ENCODE measurements at regions not wholly inside any gene's neighbourhood (a gene's known extent, or its start where the extent isn't known, plus 50 kb on each side); places are given as distances from the start of the nearest gene placed in this dataset.
"Not testable (repeated sequence)": the region's sequence is repeated elsewhere in the genome, so short reads cannot be mapped to it uniquely, and the experiment has no call there.

- DNase-seq (ENCODE audit: low read depth) = no peak
These were observed 154.3 kb downstream of the RMST start for GRCh38 chr12:97616946-97617345.

- no peak for DNase-seq (ENCODE audit: low read depth)
These were observed 166.4 kb downstream of the RMST start for GRCh38 chr12:97628962-97629361.

- no peak for DNase-seq (ENCODE audit: low read depth)
These were observed 166.8 kb downstream of the RMST start for GRCh38 chr12:97629382-97629781.

GRCh38 chr12:97630356-97630755, 167.8 kb downstream of the RMST start:
- DNase-seq (ENCODE audit: low read depth) = no peak

- DNase-seq (ENCODE audit: low read depth) = no peak
These were observed 168.3 kb downstream of the RMST start for GRCh38 chr12:97630875-97631274.

GRCh38 chr12:97637770-97638169, 175.2 kb downstream of the RMST start:
- no peak for DNase-seq (ENCODE audit: low read depth)

- DNase-seq (ENCODE audit: low read depth) = no peak
These were observed 176.1 kb downstream of the RMST start for GRCh38 chr12:97638739-97639138.

GRCh38 chr12:97639702-97640101, 177.1 kb downstream of the RMST start:
- no peak for DNase-seq (ENCODE audit: low read depth)

- DNase-seq (ENCODE audit: low read depth) = no peak
These were observed 178.2 kb downstream of the RMST start for GRCh38 chr12:97640826-97641225.

GRCh38 chr12:97642911-97643310, 180.3 kb downstream of the RMST start:
- no peak for DNase-seq (ENCODE audit: low read depth)

GRCh38 chr12:97643924-97644323, 181.3 kb downstream of the RMST start:
- no peak for DNase-seq (ENCODE audit: low read depth)

- DNase-seq (ENCODE audit: low read depth) = no peak
These were observed 183.1 kb downstream of the RMST start for GRCh38 chr12:97645726-97646125.

- no peak for DNase-seq (ENCODE audit: low read depth)
These were observed 184.5 kb downstream of the RMST start for GRCh38 chr12:97647142-97647541.

GRCh38 chr12:97650242-97650641, 187.6 kb downstream of the RMST start:
- no peak for DNase-seq (ENCODE audit: low read depth)

- DNase-seq (ENCODE audit: low read depth) = not testable (repeated sequence)
These were observed 193.9 kb downstream of the RMST start for GRCh38 chr12:97656548-97656947.

- DNase-seq (ENCODE audit: low read depth) = no peak
These were observed 196.7 kb downstream of the RMST start for GRCh38 chr12:97659117-97659880.

- DNase-seq (ENCODE audit: low read depth) = no peak
These were observed 203.7 kb downstream of the RMST start for GRCh38 chr12:97666263-97666662.

- DNase-seq (ENCODE audit: low read depth) = no peak
These were observed 210.3 kb downstream of the RMST start for GRCh38 chr12:97672870-97673269.

GRCh38 chr12:97680751-97681150, 218.1 kb downstream of the RMST start:
- no peak for DNase-seq (ENCODE audit: low read depth)

- DNase-seq (ENCODE audit: low read depth) = no peak
These were observed 219.3 kb downstream of the RMST start for GRCh38 chr12:97681612-97682504.

- DNase-seq (ENCODE audit: low read depth) = no peak
These were observed 222.8 kb downstream of the RMST start for GRCh38 chr12:97685360-97685759.

GRCh38 chr12:97701901-97702300, 239.3 kb downstream of the RMST start:
- no peak for DNase-seq (ENCODE audit: low read depth)

- DNase-seq (ENCODE audit: low read depth) = no peak
These were observed 248.8 kb downstream of the RMST start for GRCh38 chr12:97711392-97711791.
